ENCODE measurements at regions not wholly inside any gene's neighbourhood (a gene's known extent, or its start where the extent isn't known, plus 50 kb on each side); places are given as distances from the start of the nearest gene placed in this dataset.

- TF ChIP-seq CTCF (IDR thresholded peaks at IDR 0.05; ENCODE audit: insufficient read depth, low read depth, low read length, missing control alignments), result no peak
- DNase-seq (ENCODE audit: low read depth), result no peak
- no peak overlapping the region for H3K4me3 ChIP-seq (ENCODE audit: low read depth, low read length)
These were observed 805.2 kb downstream of the GALC start for GRCh38 chr14:87187786-87188185.

- DNase-seq (ENCODE audit: low read depth), result no peak
- TF ChIP-seq CTCF (IDR thresholded peaks at IDR 0.05; ENCODE audit: insufficient read depth, low read depth, low read length, missing control alignments), result no peak
- no peak overlapping the region for H3K4me3 ChIP-seq (ENCODE audit: low read depth, low read length)
These were observed 806.2 kb downstream of the GALC start for GRCh38 chr14:87186737-87187136.

- no peak for DNase-seq (ENCODE audit: low read depth)
- no peak for TF ChIP-seq CTCF (IDR thresholded peaks at IDR 0.05; ENCODE audit: insufficient read depth, low read depth, low read length, missing control alignments)
- no peak overlapping the region for H3K4me3 ChIP-seq (ENCODE audit: low read depth, low read length)
These were observed 806.9 kb downstream of the GALC start for GRCh38 chr14:87185961-87186560.

GRCh38 chr14:87184180-87184579 lies 808.8 kb downstream of the GALC start:
- no peak for DNase-seq (ENCODE audit: low read depth)
- no peak for TF ChIP-seq CTCF (IDR thresholded peaks at IDR 0.05; ENCODE audit: insufficient read depth, low read depth, low read length, missing control alignments)
- no peak overlapping the region for H3K4me3 ChIP-seq (ENCODE audit: low read depth, low read length)

GRCh38 chr14:87181288-87181687 lies 811.7 kb downstream of the GALC start:
- H3K4me3 ChIP-seq (ENCODE audit: low read depth, low read length), result no peak overlapping the region
- TF ChIP-seq CTCF (IDR thresholded peaks at IDR 0.05; ENCODE audit: insufficient read depth, low read depth, low read length, missing control alignments), result no peak
- DNase-seq (ENCODE audit: low read depth), result no peak

GRCh38 chr14:87179936-87180335 lies 813.0 kb downstream of the GALC start:
- no peak for DNase-seq (ENCODE audit: low read depth)
- no peak for TF ChIP-seq CTCF (IDR thresholded peaks at IDR 0.05; ENCODE audit: insufficient read depth, low read depth, low read length, missing control alignments)
- no peak overlapping the region for H3K4me3 ChIP-seq (ENCODE audit: low read depth, low read length)

- DNase-seq (ENCODE audit: low read depth), result no peak
- H3K4me3 ChIP-seq (ENCODE audit: low read depth, low read length), result no peak overlapping the region
- no peak for TF ChIP-seq CTCF (IDR thresholded peaks at IDR 0.05; ENCODE audit: insufficient read depth, low read depth, low read length, missing control alignments)
These were observed 814.7 kb downstream of the GALC start for GRCh38 chr14:87178277-87178676.

All from GM12865 (cell line).